OCI-LY7 (cell line): ENCODE measurements at regions not wholly inside any gene's neighbourhood (a gene's known extent, or its start where the extent isn't known, plus 50 kb on each side); places are given as distances from the start of the nearest gene placed in this dataset.
"Not testable (repeated sequence)": the region's sequence is repeated elsewhere in the genome, so short reads cannot be mapped to it uniquely, and the experiment has no call there.

Source experiments
- BruUV-seq: library from RNA; stranded (reverse); fragments of 400-500 nt; replicated peaks from 2 replicates; lab custom pipeline; 2021; lab: Mats Ljungman, UMichigan
- CTCF ChIA-PET: fragments of 300-600 bp; sonication (Branson Sonifier 250); formaldehyde crosslinking; loops from one replicate; lab custom pipeline; 2022; ENCODE audit warnings: antibody characterized with exemption; ENCODE audit not compliant: unreplicated experiment; lab: Charles Lee
- POLR2A ChIA-PET: fragments of 300-600 bp; sonication (Branson Sonifier 250); formaldehyde crosslinking; loops from one replicate; lab custom pipeline; 2022; ENCODE audit warnings: antibody characterized with exemption; lab: Charles Lee
- DNase-seq: peaks from one replicate; pipeline ENCODE4 v3.0.0-alpha.2; 2015; ENCODE audit warnings: low spot score
- H2AFZ ChIP-seq: fragments of 200-600 bp; sonication (generic), shearing (Covaris generic); 2 replicates; pipeline ENCODE4 v1.6.1; 2014; ENCODE audit warnings: mild to moderate bottlenecking, antibody characterized with exemption, low read length, moderate library complexity
- H3K27ac ChIP-seq: fragments of 200-600 bp; sonication (generic); 2 replicates; pipeline ENCODE4 v1.5.1; 2014; ENCODE audit warnings: mixed run types, low read depth, mild to moderate bottlenecking, moderate library complexity, low read length, inconsistent platforms; ENCODE audit not compliant: poor library complexity, severe bottlenecking
- H3K36me3 ChIP-seq: fragments of 200-600 bp; sonication (generic); 2 replicates; pipeline ENCODE4 v1.6.1; 2014; ENCODE audit warnings: mild to moderate bottlenecking, antibody characterized with exemption, low read length, moderate library complexity, mixed read lengths; ENCODE audit not compliant: insufficient read depth
- H3K4me1 ChIP-seq: fragments of 200-600 bp; sonication (generic); 2 replicates; pipeline ENCODE4 v1.5.1; 2014; ENCODE audit warnings: mild to moderate bottlenecking, low read length; ENCODE audit not compliant: insufficient read depth, poor library complexity, severe bottlenecking
- H3K4me2 ChIP-seq: fragments of 200-600 bp; sonication (generic); 2 replicates; pipeline ENCODE4 v1.6.1; 2014; ENCODE audit warnings: mild to moderate bottlenecking, low read length
- H3K4me3 ChIP-seq: fragments of 200-600 bp; sonication (generic); 2 replicates; pipeline ENCODE4 v1.5.1; 2014; ENCODE audit warnings: mild to moderate bottlenecking, low read depth, low read length; ENCODE audit not compliant: poor library complexity, severe bottlenecking
- H3K79me2 ChIP-seq: fragments of 200-600 bp; sonication (generic); 2 replicates; pipeline ENCODE4 v1.6.1; 2016; ENCODE audit warnings: low read depth, mild to moderate bottlenecking, low read length, moderate library complexity, mixed read lengths; ENCODE audit not compliant: insufficient read depth
- H3K9me2 ChIP-seq: fragments of 200-600 bp; sonication (generic); 2 replicates; pipeline ENCODE4 v1.6.1; 2016; ENCODE audit warnings: mild to moderate bottlenecking, low read length, mixed read lengths; ENCODE audit not compliant: insufficient read depth
- H3K9me3 ChIP-seq: fragments of 200-600 bp; sonication (generic); 2 replicates; pipeline ENCODE4 v1.6.1; 2014; ENCODE audit warnings: mild to moderate bottlenecking, mixed run types, low read length, mixed read lengths
- H4K20me1 ChIP-seq: fragments of 200-600 bp; sonication (generic); 2 replicates; pipeline ENCODE4 v1.6.1; 2014; ENCODE audit warnings: mild to moderate bottlenecking, antibody characterized with exemption, low read length, moderate library complexity, mixed read lengths; ENCODE audit not compliant: insufficient read depth
- CTCF ChIP-seq: fragments of 200-600 bp; sonication (generic); conservative IDR thresholded peaks from 2 replicates; pipeline ENCODE4 v1.5.1; 2014; ENCODE audit warnings: mild to moderate bottlenecking, antibody characterized with exemption, low read length, moderate library complexity, mixed read lengths
- EZH2phosphoT487 ChIP-seq: fragments of 200-600 bp; sonication (generic); IDR thresholded peaks from 2 replicates; pipeline ENCODE4 v1.6.1; 2018; ENCODE audit warnings: low read depth, borderline replicate concordance, mild to moderate bottlenecking, mixed run types, antibody characterized with exemption, low read length, moderate library complexity, mixed read lengths
- intact Hi-C: fragments of 100-400 bp; cut with micrococcal nuclease; formaldehyde crosslinking; loops from one replicate; pipeline ENCODE4 v1.10.0; 2022; ENCODE audit not compliant: unreplicated experiment

DNA sequence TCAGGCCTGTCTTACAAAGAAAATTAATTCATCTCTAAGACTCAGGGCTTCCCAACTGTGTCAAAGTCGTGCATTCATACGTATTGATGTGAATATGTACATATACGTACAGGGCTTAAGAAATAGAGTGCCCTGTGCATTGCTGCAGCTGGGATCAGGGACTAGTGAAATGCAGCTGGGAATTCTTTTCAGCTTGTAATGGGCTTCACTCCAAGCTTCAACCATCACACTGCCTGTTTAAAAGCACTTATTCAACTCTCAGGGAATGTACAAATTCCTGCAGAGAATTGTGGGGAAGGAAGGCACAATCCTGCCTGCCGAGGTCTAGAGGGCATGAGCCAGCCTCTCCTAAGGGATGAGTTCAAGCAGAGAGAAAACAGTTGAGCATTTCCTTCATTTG, 59.6 kb upstream of the MAN2A1 start:
- TF ChIP-seq EZH2phosphoT487 = no peak
- TF ChIP-seq CTCF = no peak
- no TSS peak for BruUV-seq

GRCh38 chr5:109628591-109628990, 61.1 kb upstream of the MAN2A1 start:
- Histone ChIP-seq H3K36me3 (no peaks in the 10 kb centered on the region), H4K20me1 (no peaks in the 10 kb centered on the region), H3K4me2 (no peak overlapping the region), H3K4me3 (no peak overlapping the region), H2AFZ (no peak overlapping the region), H3K9me3 (no peaks in the 10 kb centered on the region), H3K27ac (no peak overlapping the region), H3K4me1 (no peaks in the 10 kb centered on the region), H3K9me2 (no peaks in the 10 kb centered on the region), H3K79me2 (no peaks in the 10 kb centered on the region)
- no peak for DNase-seq
- BruUV-seq = no TSS peak
- intact Hi-C loops = no loop called here
- no peak for TF ChIP-seq CTCF
- no peak for TF ChIP-seq EZH2phosphoT487
- CTCF ChIA-PET = no interaction called here
- POLR2A ChIA-PET = no interaction called here

More for the DNA sequence above, 59.6 kb upstream of the MAN2A1 start:
- Histone ChIP-seq H3K4me2 (no peak overlapping the region), H3K36me3 (no peaks in the 10 kb centered on the region), H3K4me3 (no peak overlapping the region), H3K4me1 (no peaks in the 10 kb centered on the region), H3K9me3 (no peaks in the 10 kb centered on the region), H3K27ac (no peak overlapping the region), H3K79me2 (no peaks in the 10 kb centered on the region), H2AFZ (no peak overlapping the region), H3K9me2 (no peaks in the 10 kb centered on the region), H4K20me1 (no peaks in the 10 kb centered on the region)
- DNase-seq = no peak
- intact Hi-C loops = no loop called here
- CTCF ChIA-PET = no interaction called here
- POLR2A ChIA-PET = no interaction called here

GRCh38 chr5:109621266-109621665, 68.5 kb upstream of the MAN2A1 start:
- H3K79me2 ChIP-seq, H3K9me2 ChIP-seq, intact Hi-C loops, H2AFZ ChIP-seq, DNase-seq, CTCF ChIA-PET, POLR2A ChIA-PET, H3K9me3 ChIP-seq, H4K20me1 ChIP-seq, H3K27ac ChIP-seq, BruUV-seq, H3K4me3 ChIP-seq, H3K4me1 ChIP-seq, H3K4me2 ChIP-seq, H3K36me3 ChIP-seq: not testable (repeated sequence)
